Right lobe of liver (tissue), 4 donors: ENCODE measurements at regions not wholly inside any gene's neighbourhood (a gene's known extent, or its start where the extent isn't known, plus 50 kb on each side); places are given as distances from the start of the nearest gene placed in this dataset.

ENCODE experiments used
- POLR2A ChIP-seq: fragments of 450-650 bp; IDR thresholded peaks from one replicate; pipeline ENCODE4 v1.6.1; 2017; ENCODE audit warnings: antibody characterized with exemption, mild to moderate bottlenecking
- TF ChIP-seq, protein P1 (sequence below), 4 donors: fragments of 200-600 bp in 3 of 4; fragments of 450-650 bp in 1 of 4; IDR thresholded peaks; one replicate each; pipeline versions ENCODE4 v1.5.1 to v1.8.0; 2016 to 2022; ENCODE audit warnings: antibody characterized with exemption in 4 of 4, mild to moderate bottlenecking in 2 of 4
- donor health status: DM: no; HTN: no; CAD: no.
- donor health status: DM: no; HTN: no; CAD: no.
- donor health status: DM: no; HTN: yes; CAD: no.

DNA sequence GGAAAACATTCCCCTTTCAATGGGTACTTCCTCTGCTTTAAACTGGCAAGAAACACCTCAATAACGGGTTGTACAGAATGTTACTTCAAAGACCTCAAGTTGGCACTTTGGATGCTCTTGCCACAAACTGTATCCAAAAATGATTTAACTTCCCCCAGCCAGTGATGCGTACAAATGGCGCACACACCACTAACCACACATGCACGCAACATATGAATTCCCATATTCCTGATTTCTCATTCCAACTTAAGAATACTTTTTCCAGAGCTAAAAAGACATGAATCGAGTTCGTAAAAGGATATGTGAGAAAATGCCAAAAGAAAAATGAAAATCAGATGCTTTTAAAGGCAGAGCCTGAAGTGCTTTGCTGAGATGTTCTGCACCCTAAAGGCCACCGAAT lies 388.0 kb upstream of the PIK3R1 start:
- TF ChIP-seq, protein P1, sequence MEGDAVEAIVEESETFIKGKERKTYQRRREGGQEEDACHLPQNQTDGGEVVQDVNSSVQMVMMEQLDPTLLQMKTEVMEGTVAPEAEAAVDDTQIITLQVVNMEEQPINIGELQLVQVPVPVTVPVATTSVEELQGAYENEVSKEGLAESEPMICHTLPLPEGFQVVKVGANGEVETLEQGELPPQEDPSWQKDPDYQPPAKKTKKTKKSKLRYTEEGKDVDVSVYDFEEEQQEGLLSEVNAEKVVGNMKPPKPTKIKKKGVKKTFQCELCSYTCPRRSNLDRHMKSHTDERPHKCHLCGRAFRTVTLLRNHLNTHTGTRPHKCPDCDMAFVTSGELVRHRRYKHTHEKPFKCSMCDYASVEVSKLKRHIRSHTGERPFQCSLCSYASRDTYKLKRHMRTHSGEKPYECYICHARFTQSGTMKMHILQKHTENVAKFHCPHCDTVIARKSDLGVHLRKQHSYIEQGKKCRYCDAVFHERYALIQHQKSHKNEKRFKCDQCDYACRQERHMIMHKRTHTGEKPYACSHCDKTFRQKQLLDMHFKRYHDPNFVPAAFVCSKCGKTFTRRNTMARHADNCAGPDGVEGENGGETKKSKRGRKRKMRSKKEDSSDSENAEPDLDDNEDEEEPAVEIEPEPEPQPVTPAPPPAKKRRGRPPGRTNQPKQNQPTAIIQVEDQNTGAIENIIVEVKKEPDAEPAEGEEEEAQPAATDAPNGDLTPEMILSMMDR (IDR thresholded peaks at IDR 0.05), result no peak
- no peak for TF ChIP-seq POLR2A
